Peyer's patch (tissue), 4 donors: ENCODE measurements at regions not wholly inside any gene's neighbourhood (a gene's known extent, or its start where the extent isn't known, plus 50 kb on each side); places are given as distances from the start of the nearest gene placed in this dataset.

Source experiments
- DNase-seq, 3 donors: peaks; one replicate each; pipeline ENCODE4 v3.0.0-alpha.2; 2017 to 2019
- H3K27ac ChIP-seq, 4 donors: fragments of 200-600 bp; sonication (generic); one replicate each; pipeline ENCODE4 v1.5.1; 2016 to 2019
- H3K27me3 ChIP-seq, 2 donors: fragments of 200-600 bp; sonication (generic); one replicate each; pipeline ENCODE4 v1.5.1; 2019
- H3K36me3 ChIP-seq, 3 donors: fragments of 200-600 bp; sonication (generic); one replicate each; pipeline ENCODE4 v1.5.1; 2016 to 2019
- H3K4me1 ChIP-seq, 4 donors: fragments of 200-600 bp; sonication (generic); one replicate each; pipeline ENCODE4 v1.5.1; 2016 to 2019
- H3K4me3 ChIP-seq, 4 donors: fragments of 200-600 bp; sonication (generic); 1 replicate in 3 of 4; 2 replicates in 1 of 4; pipeline ENCODE4 v1.5.1; 2016 to 2019; ENCODE audit warnings: mild to moderate bottlenecking in 1 of 4
- H3K9me3 ChIP-seq, 4 donors: fragments of 200-600 bp; sonication (generic); one replicate each; pipeline ENCODE4 v1.5.1; 2016 to 2019; ENCODE audit warnings: mild to moderate bottlenecking in 1 of 4
- POLR2A ChIP-seq, 2 donors: fragments of 450-650 bp; IDR thresholded peaks; one replicate each; pipeline ENCODE4 v1.5.1; 2017; ENCODE audit warnings: antibody characterized with exemption in 2 of 2, mild to moderate bottlenecking in 2 of 2, moderate library complexity in 2 of 2
- TF ChIP-seq, protein P1 (sequence below), 6 experiments: fragments of 450-650 bp in 4 of 6; fragments of 200-600 bp in 2 of 6; sonication (generic) in 1 of 6; IDR thresholded peaks; one replicate each; pipeline ENCODE4 v1.5.1; 2017 to 2019; ENCODE audit warnings: antibody characterized with exemption in 6 of 6, mild to moderate bottlenecking in 3 of 6, moderate library complexity in 1 of 6

DNA sequence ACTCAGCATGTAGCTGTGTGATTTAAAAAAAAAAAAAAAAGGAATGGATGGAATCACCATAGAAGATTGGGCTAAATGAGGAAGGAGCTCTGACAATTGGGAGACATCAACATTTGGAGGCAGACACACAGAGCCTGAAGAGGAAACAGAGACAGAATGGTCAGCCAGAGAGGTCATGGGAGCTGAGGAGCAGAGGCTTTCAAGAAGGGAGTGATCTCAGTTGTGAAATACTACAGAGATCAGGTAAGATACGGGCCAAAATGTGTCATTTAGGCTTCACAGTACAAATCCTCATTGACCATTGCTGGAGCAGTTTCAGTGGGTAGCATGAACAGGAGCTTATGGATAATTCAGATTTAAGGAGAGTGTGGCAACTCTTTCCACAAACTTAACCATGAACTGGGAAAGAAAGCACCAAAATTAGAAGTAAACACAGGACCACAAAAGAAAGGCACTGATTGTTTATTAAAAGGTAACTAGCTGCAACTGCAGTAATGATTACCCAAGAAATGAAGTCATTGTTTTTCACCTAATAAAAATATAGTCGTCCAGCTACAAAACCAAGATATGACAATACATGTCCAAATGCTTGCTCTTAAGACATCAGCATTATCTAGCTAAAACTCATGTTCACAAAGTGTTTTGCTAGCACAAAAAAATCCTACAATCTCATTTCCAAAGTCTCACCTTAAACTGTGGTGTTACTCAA, 203.2 kb downstream of the DHX15 start:
- Histone ChIP-seq H3K9me3 (no peaks in the 10 kb centered on the region), H3K4me3 (no peak overlapping the region), H3K27ac (no peak overlapping the region), H3K27me3 (no peaks in the 10 kb centered on the region), H3K36me3 (no peaks in the 10 kb centered on the region), H3K4me1 (no peaks in the 10 kb centered on the region)
- TF ChIP-seq POLR2A (IDR thresholded peaks at IDR 0.05): no peak
- TF ChIP-seq, protein P1, sequence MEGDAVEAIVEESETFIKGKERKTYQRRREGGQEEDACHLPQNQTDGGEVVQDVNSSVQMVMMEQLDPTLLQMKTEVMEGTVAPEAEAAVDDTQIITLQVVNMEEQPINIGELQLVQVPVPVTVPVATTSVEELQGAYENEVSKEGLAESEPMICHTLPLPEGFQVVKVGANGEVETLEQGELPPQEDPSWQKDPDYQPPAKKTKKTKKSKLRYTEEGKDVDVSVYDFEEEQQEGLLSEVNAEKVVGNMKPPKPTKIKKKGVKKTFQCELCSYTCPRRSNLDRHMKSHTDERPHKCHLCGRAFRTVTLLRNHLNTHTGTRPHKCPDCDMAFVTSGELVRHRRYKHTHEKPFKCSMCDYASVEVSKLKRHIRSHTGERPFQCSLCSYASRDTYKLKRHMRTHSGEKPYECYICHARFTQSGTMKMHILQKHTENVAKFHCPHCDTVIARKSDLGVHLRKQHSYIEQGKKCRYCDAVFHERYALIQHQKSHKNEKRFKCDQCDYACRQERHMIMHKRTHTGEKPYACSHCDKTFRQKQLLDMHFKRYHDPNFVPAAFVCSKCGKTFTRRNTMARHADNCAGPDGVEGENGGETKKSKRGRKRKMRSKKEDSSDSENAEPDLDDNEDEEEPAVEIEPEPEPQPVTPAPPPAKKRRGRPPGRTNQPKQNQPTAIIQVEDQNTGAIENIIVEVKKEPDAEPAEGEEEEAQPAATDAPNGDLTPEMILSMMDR (IDR thresholded peaks at IDR 0.05): no peak
- no peak for DNase-seq

DNA sequence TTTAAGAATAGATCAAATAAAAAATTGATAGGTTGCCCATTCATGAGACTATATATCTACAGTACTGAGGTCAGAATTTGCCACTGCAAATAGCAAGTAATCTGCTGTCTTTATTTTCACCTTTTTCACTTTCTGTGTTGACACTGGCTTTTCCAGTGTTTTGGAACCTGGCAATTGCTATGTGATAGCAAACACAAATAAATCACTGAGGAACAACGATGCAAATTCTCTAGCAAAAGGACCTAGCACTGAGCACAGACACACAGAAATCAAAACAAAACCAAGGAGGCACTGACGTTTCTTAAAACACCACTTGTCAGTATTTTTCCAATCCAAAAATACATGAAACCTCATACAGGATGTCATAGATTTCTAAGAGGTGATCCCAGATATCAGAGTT, 210.7 kb downstream of the DHX15 start:
- no peaks in the 10 kb centered on the region for H3K4me1 ChIP-seq
- no peak overlapping the region for H3K4me3 ChIP-seq
- no peaks in the 10 kb centered on the region for H3K9me3 ChIP-seq
- DNase-seq: no peak
- no peaks in the 10 kb centered on the region for H3K36me3 ChIP-seq
- TF ChIP-seq, protein P1 (IDR thresholded peaks at IDR 0.05): no peak
- TF ChIP-seq POLR2A (IDR thresholded peaks at IDR 0.05): no peak
- H3K27ac ChIP-seq: no peak overlapping the region
- no peaks in the 10 kb centered on the region for H3K27me3 ChIP-seq

DNA sequence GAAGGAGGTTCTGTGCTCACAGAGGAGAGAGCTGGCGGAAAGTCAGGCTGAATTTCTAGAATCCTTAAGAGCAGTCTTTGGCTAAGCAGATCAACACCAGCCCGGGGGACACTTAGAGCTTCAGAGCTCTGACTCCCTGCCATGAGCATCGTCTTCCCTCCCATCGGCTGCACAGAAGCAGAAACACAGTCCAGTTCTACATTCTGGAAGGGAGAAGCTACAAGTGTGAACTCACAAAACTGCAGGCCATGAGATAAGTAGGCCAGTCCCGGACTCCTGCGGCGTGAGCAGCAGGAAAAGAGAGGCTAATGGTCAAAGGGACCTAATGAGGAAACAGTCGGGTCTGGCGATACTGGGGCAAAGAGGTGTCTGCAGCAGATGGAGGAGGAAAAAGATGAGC, 211.5 kb downstream of the DHX15 start:
- DNase-seq: no peak
- TF ChIP-seq, protein P1 (IDR thresholded peaks at IDR 0.05): no peak
- TF ChIP-seq POLR2A (IDR thresholded peaks at IDR 0.05): no peak
- no peaks in the 10 kb centered on the region for H3K4me1 ChIP-seq
- H3K27me3 ChIP-seq: no peaks in the 10 kb centered on the region
- H3K27ac ChIP-seq: no peak overlapping the region
- H3K36me3 ChIP-seq: no peaks in the 10 kb centered on the region
- no peaks in the 10 kb centered on the region for H3K9me3 ChIP-seq
- H3K4me3 ChIP-seq: no peak overlapping the region

DNA sequence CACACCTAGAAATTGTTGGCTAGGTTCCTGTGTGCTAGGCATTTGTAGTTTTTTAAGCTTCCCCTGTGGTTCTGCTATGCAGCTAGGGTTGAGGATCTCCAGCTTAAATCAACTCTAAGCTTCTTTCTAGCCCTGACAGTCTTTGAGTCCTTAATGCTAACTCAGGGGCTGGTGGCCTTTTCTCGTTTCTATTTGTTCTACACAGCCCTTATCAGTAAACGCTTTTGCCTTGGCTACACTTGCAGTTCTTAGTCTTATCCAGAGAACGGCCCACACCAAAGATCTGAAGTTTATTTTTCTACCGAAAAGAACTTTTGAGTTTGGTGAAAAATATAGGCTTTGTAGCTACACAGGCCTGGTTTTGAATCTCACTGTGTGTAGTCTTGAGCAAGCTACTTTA, 212.0 kb downstream of the DHX15 start:
- Histone ChIP-seq H3K36me3 (no peaks in the 10 kb centered on the region), H3K27ac (no peak overlapping the region), H3K4me1 (no peaks in the 10 kb centered on the region), H3K27me3 (no peaks in the 10 kb centered on the region), H3K4me3 (no peak overlapping the region), H3K9me3 (no peaks in the 10 kb centered on the region)
- TF ChIP-seq, protein P1 (IDR thresholded peaks at IDR 0.05): no peak
- TF ChIP-seq POLR2A (IDR thresholded peaks at IDR 0.05): no peak
- no peak for DNase-seq

DNA sequence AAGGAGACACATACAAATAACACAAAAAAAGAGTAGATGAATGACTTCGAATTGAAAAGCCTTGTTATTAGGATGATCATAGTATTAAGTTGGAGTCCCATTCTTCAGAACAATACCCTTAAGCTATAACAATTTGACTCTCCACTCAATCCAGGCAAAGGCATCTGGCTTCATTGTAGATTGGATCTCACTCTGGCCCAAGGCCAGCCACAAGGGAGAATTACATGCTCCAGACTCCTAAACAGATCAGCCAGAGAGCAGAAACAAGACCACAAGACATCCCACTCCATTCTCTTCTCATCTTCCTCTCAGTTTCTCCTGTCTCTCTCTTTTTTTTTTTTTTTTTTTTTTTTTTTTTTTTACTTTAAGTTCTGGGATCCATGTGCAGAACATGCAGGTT, 213.9 kb downstream of the DHX15 start:
- Histone ChIP-seq H3K36me3 (no peaks in the 10 kb centered on the region), H3K27ac (no peak overlapping the region), H3K4me3 (no peak overlapping the region), H3K4me1 (no peaks in the 10 kb centered on the region), H3K27me3 (no peaks in the 10 kb centered on the region), H3K9me3 (no peaks in the 10 kb centered on the region)
- TF ChIP-seq, protein P1 (IDR thresholded peaks at IDR 0.05): no peak
- no peak for TF ChIP-seq POLR2A (IDR thresholded peaks at IDR 0.05)
- no peak for DNase-seq
